NK-92 treated with Interleukin-12 subunit alpha and Interleukin-12 subunit beta, amount 100 ng/mL, for 24 hours (cell line): ENCODE measurements at regions not wholly inside any gene's neighbourhood (a gene's known extent, or its start where the extent isn't known, plus 50 kb on each side); places are given as distances from the start of the nearest gene placed in this dataset.

ENCODE experiments used
- DNase-seq: peaks from one replicate; lab custom pipeline; 2025; lab: John Stamatoyannopoulos, UW

DNA sequence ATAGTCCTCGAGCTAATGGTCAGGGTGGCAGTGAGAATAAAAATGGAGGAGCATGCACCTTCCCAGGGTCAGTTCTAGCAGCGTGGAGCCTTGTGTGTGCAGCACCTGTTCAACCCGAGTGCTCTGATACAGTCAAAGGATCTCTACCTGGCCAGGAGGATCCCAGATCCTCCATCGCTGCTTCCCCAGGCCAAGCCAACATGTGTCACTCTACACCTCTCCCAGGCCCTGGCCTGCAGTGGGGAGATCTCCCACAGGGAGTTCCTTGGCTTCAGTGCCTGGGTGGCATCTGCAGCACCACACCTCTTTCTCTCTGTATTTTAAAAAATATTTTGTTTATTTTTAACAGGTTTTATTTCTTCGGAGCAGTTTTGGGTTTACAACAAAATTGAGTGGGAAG, 414.8 kb upstream of the C2CD4B start:
- DNase-seq = no peak

DNA sequence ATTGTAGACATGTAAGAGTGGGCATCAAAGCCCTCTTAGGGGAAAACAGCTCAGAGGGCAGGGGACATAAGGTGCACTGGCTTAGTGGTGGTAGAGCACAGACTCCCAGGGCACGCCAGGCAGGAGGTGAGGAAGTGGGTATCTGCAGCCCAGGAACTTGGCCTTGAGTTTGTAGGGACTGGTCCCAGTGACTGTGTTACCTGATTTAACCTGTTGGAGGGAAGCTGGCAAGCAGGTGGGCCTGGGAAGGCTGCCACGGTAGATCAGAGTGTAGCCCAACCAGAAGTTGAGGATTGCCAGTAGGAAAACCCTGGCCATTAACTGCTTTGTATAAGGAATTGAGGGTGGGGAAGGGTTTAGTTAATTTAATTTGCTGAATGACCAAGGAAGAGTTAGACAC, 417.5 kb upstream of the C2CD4B start:
- DNase-seq = no peak

DNA sequence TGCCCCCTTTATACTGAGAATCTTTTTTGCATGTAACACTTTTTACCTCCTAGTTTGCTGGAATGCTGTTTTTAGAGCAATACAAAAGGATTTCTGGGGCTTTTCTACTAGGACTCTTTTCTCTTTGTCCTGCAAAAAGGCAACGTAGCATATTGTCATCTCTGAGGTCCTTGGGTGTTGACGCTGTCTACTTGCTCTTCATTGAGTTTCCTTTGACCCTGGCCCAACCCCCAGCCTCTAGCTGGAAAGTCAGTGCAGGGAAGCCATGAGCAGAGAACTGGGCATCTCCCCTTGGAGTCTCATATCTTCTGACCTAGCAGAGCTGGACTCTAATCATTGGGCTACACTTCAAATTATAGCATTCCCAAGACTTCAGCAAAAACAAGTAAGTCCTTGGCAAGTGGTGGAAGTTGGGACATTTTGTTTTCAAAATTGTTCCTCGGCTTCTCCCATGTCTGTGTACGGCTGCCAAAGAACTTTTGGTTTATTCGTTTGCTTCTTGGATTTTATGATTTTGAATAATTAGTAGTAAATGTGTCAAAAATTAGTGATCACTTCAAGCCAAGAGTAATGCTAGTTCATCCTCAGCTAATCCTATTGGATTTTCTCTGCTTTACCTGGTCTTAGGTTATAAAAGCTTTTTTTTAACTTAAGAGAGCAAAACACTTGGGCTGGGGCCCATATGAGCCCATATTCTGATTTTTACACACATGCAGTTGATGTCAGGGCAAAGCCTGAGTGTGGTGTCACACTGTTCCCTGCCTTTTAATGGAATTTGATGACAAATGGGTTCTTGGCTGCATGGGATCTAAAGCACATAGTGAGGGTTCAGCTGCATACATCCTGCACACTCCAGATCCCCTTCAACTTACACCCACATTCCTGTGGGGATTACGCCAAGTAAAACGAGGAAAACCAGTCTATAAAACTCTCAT, 419.5 kb upstream of the C2CD4B start:
- DNase-seq = no peak

DNA sequence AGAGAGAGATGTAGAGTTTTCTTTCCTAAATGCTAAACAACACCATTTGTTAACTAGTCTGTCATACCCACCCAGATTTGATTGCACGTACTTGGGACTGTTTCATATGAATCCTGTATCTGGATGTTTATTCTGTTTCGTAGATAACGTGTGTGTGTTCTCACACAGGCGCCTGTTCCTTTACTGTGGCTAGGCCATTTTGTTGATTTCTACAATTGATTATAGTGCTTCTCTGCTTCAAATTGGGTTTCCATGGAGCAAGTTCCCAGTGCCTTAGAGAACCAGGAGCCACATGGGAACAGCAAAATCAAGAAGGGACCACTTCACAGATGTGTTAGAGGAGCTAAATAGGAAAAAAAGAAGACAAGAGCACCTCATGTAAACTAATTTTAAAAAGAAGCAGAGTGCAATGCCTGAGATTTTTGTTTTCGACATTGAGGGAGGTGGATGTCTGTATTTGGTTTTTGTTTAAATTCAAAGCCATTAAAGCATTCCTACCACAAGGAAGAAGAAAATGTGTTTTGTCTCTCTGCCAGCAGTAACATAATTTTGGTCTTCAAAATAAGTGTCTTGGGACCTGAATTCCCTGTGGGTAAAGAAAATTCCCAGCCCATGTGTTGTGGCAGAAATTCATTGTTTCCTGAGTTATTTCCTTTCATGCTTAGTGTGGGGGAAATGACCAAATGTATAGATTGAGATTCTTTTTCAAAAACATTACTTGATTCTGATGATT, 424.0 kb upstream of the C2CD4B start:
- no peak for DNase-seq

DNA sequence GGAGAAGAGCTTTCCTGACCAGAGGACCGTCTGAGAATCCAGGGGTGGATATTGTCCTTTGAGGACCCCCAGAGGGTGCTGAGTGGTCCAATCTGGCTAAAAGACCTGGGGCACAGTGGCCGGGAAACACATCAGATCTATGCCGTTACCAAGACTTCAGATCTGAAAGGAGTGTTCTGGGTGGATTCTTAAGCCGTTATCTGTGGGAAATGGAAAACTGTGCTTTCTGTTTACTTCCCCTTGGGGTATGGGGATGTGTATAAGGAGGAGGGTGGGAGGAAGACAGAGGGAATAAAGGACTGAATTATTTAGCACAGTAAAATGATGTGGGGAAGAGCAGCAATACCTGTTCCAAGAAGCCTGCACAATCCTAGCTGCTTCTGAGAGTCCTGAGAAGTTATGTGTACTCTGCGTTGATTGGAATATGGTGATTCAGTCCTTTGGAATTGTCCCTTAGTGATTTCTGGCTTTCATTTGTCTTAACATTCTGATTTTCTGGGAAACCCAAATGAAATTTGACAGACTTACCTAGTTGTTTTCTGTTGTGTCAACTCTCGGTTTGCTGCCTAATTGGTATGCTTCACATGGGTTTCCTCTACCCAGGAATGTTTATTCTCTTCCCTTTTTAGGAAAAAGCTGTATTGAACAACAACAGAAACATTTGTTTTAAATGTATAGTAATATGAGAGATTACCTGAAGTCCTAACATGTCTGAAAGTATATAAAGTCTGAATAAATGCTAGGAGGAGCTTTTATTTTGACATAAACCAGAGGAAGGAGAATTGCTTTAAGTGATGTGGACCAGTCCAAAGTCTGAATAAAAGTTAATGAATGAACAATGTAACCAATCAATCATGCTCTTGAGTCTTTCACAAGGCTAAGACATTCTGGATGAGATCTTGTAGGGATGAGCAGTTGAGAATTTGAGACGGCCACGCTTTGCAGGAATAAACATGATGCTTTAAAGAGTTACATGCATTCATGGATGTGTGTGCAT, 427.1 kb upstream of the C2CD4B start:
- DNase-seq = no peak

DNA sequence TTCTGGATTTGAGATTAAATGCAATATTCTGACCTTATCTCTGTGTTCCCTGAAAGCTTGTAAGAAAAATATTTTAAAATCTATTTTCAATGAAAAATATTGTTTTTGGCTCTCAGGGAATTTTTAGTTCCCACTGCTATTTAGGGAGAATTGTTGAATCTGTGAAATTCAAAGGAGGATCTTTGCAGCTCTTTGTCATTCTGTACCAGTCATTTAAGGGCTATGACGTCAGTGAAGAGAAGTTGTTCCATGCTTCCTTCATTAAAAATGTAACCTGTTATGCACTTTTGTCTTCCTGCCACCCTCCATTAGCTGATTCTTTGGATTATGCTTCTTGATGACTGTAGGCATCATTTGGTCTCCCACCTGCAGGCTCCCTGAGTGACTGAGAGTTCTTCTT, 427.8 kb upstream of the C2CD4B start:
- DNase-seq = no peak

DNA sequence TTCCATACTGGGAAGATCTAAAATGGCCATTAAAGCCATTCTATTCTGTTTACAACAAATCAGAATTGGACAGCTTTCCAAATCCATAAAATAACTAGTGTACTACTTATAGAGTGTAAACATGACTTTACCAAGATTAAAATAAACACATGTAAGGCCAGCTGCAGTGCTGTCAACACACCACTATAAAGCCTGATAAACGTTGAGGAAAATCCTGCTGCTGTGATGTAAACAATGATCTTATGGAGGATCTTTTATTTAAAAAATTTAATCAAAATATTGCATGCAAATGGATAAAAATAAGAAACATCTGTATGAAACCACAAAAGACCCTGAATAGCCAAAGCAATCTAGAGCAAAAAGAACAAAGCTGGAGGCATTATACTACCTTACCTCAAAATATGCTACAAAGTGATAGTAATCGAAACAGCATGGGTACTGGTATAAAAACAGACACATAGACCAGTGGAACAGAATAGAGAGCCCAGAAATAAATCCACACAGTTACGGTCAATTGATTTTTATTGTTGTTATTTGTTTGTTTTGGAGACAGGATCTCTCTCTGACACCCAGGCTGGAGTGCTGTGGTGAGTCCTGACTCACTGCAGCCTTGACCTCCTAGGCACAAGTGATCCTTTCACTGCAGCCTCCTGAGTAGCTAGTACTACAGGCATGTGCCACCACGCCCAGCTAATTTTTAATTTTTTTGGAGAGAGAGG, 428.8 kb upstream of the C2CD4B start:
- DNase-seq = no peak

DNA sequence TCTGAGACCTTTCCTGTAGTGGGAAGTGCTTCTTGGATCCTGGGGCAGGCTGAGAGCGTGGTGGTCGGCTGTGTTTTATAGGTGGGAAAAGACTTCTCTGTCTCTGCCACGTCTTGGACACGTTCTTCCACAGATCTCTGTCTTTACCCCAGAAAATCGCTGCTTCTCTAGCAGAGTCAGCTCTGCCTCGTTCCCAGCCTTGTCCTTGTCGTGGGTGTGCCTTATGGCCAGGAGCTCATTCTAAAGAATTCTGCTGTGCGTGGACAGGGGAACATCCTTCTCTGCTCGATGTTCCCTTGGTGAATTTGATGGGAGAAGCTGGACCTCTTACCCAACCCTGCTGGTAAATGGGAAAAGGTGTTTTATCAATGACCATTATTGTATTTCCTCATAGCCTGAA, 433.1 kb upstream of the C2CD4B start:
- no peak for DNase-seq

DNA sequence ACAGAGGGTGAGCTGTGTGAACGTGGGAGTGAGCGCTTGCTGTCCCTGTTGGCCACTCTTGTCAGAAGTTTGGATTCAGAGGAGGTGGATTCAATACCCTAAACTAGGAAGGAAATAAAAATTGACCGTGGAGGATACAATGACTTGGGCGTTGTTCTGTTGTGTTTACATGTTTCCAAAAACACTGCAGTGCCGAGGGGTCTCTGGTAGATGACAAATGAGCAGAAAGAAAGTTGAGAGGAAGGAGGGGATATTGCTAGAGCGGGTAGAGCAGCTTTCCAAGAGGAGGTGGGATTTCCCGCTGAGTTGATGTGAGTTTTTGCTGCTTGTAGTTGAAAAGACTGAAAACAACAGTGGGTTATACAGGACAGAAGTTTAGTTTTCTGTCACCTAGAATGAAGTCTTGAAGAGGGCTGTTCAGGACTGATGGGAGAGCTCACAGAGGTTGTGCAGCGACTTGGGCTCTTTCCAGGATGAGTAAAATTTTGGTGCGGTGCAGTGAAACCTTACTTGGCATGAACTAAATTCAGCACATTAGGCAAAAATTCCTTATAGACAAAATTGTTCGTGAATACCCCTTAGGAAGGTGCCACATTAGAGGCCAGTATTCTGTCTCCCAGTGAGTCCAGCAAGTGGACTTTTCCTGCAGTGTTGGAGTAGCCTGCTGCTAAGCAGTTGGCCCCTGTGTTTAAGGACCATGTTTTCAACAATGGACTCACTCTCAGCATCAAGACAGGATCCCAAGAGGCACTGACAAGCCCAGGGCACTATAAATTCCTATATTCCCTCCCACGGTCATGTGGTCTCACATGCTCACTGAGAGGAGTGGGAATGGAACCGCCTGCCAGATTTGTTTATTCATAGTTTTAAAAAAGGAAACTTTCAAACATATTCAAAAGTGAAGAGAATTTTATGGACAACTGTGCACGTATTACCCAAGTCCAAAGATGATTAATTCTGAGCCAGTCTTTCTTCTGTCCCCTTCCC, 435.0 kb upstream of the C2CD4B start:
- DNase-seq = no peak

DNA sequence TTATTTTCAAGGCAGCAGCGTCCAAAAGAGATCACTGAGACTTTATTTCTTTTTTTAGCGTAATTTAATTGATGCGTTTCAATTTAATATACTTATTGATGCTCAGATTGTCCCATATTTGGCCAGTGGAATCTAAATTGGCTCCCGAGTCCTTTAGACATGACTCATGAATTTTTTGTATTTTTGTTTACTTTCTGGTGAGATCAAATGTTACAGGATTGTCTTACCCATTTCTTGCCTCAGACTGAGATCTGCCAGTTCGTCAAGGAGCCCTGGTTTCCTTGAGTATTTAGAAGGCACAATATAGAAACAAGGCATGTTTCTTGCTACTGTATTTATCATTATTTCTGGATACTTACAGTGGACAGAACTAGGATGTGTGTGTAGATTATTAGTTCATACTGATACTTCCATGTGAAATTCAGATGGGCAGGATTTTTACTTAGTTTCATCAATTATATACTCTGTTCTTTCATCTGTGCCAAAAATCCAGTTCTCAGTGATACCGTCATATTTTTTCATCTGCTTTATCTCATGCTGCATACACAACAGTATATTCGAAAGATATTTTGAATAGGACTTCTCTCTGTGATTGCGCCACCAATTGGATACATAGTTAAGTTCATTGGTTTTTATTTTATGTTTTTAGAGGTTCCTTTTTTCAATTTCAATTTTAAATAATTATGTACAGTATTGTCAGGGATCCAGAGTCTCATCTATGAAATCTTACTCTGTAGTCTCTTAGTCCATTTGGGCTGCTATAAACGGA, 436.9 kb upstream of the C2CD4B start:
- DNase-seq = no peak

DNA sequence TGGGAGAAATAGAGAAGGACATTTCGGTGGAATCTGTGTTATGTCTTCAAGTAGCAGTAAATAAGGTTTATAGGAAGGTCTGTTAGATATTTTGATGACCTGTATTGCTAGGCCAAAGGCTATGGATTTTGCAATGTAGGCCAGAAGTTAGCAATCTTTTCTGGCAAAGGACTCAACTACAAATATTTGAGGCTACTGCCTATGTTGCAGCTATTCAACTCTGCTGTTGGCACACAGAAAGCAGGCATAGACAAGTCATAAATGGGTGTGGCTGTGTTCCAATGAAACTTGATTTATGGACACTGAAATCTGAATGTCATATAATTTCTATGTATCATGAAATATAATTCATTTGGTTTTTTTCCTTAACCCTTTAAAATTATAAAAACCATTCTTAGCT, 438.7 kb upstream of the C2CD4B start:
- no peak for DNase-seq

DNA sequence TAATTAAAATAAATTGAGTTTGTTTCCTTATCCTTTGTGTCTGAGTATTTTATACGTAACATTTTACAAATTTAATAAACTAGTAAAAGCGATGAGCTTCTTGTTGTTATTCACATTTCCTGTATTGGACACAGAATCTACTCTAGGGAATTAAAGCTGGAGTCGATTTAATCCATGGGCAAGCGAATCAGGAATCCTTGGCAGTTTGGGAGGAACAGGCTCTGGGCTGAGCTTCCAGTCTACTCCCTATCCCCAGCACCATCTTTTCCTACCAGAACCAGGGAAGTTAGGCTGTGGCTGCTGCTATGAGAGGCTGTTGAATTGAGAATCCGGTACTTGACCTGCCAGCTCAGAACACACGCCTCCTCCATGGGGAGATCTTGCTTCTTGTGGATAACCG, 437.3 kb upstream of the TPM1 start:
- no peak for DNase-seq

DNA sequence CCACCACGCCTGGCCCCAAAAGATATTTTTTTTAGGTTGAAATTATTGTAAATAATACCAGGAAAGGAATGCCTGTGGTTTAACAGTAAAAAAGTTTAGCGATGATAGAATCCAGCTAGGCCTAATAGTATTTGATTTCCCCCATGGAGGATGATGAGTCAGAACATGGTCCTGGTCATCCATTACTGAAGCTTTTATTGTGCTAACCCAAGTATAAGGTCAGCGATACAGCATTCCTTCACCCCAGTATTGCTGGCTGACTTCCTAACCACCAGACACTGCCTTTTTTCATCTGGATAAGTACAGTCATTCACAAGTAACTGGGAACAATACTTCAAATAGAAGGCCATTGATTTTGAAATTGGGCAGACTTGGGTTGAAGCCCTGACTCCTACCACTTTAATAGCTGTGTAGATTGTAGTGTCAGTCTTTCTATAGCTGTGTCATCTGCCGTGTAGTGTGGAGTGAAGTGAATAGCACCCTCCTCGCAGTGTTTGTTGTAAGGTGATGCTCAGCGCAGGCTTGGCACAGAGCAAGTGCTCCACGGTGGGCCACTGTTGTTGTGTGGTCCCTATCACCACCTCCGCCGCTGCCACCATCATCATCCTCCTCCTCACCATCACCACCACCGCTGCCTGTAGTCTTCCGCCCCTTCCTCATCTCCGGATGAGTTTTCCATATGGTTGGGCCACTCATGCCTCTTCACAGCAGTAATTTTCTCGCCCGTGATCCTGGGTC, 436.0 kb upstream of the TPM1 start:
- no peak for DNase-seq

DNA sequence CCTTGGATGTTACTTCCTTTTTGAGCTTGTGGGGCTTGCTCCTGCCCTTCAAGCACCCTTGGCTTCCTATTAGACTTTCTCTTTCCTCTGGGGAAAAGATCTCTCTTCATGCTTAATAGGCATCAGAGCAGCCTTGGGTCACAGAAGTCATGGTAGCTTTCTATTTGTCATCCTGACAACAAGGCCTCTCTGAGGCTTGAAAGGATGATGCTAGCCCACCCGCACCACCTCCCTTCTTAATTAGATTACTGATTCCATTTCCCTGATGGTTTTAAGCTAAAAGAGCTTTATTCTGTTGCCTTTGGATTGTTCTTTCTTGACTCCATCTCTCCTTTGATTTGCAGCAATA, 435.5 kb upstream of the TPM1 start:
- DNase-seq = no peak

DNA sequence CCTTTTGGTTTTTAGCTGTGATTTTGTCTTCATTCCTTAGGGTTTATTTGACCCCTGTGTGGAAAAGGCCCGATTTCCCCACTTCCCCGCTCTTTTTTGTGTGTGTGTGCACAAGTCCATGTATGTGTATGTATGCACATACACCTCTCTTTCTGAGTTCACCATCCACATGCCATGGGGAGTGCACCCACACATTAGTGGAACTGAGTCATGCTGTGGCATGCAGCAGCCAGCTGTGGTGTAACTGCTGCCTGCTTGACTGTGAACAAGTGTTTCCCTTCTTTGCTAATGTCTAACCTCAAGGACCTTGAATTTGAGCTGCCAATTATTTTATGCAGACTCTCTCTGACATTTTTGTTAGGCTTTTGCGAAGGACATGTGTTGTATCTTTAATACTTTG, 434.9 kb upstream of the TPM1 start:
- no peak for DNase-seq

DNA sequence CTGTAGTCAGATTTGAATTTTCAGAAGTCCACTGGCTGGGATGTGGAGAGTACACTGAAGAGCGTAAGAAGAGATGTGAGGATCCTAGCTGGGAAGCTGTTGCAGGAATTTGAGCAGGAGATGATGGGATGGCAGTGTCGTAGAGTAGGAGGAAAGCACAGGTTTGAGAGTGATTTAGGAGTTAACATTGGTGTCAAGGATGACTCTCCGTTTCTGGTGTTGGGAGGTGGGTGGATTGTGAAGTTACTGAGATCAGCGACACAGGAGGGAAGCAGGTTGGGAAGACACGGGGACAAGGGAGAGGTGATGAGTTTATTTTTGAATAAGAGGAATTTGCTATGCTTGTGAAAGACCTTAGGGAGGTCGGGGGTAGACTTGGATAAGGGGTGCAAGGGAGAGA, 434.2 kb upstream of the TPM1 start:
- DNase-seq = no peak

DNA sequence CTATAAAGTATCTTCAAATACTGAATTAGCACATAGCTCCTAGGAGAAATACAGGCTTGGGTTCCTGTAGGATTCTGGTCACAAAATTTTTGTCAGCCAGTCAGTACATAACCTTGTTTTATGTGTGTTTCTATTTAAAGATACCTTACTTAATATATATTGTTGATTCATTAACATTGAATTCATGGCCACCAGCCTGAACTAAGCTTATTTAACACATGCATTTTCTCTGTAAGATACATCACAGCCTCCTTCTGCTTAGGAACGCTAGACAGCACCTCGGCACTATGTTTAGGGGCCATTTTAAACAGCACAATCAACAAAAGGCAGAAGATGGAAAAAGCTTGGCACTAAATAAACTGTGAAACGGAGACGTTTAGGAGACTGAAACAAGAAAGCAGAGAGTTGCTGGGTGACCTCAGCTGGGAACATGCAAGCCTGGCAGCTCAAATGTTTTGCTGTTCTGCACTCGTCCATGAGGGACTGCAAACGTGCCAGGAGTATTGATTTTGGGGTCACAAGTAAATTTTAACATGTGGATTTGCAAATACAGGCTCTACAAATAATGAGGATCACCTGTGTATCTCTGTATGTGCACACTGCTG, 432.2 kb upstream of the TPM1 start:
- DNase-seq = no peak

DNA sequence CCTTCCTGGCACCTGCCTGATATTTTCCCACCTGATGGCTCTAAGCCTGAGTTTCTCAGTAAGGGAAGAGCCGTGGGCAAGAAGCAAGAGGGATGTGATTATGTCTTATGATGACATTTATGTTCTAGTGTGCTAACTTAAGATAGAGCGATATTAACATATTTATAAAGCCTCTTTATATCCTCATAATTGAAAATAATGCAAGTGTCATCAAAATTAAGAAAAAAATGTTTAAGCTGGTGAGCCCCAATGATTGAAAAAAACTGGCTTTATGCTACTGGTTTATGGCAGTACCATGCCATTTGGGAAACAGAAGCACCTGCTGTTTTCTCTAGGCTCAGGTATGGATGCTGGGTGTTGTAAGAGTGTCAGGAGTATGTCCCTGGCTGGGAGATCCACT, 431.5 kb upstream of the TPM1 start:
- no peak for DNase-seq
